ENCODE measurements at regions not wholly inside any gene's neighbourhood (a gene's known extent, or its start where the extent isn't known, plus 50 kb on each side); places are given as distances from the start of the nearest gene placed in this dataset.

DNA sequence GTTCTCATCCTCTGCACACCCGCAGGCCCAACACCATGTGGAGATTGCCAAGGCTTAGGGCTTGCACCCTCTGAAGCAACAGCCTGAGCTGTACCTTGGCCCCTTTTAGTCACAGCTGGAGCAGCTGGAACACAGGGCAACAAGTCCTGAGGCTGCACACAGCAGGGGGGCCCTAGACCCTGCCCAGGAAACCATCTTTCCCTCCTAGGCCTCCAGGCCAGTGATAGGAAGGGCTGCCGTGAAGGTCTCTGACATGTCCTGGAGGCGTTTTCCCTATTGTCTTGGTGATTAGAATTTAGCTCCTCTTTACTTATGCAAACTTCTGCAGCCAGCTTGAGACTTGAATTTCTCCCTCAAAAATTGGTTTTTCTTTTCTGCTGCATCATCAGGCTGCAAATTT, 373.5 kb upstream of the CLEC14A start:
- TF ChIP-seq, protein P1, sequence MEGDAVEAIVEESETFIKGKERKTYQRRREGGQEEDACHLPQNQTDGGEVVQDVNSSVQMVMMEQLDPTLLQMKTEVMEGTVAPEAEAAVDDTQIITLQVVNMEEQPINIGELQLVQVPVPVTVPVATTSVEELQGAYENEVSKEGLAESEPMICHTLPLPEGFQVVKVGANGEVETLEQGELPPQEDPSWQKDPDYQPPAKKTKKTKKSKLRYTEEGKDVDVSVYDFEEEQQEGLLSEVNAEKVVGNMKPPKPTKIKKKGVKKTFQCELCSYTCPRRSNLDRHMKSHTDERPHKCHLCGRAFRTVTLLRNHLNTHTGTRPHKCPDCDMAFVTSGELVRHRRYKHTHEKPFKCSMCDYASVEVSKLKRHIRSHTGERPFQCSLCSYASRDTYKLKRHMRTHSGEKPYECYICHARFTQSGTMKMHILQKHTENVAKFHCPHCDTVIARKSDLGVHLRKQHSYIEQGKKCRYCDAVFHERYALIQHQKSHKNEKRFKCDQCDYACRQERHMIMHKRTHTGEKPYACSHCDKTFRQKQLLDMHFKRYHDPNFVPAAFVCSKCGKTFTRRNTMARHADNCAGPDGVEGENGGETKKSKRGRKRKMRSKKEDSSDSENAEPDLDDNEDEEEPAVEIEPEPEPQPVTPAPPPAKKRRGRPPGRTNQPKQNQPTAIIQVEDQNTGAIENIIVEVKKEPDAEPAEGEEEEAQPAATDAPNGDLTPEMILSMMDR (conservative IDR thresholded peaks at IDR 0.05; ENCODE audit: low read length): no peak
- no peak overlapping the region for H3K4me3 ChIP-seq (ENCODE audit: low read length)
- DNase-seq (ENCODE audit: low read depth): no peak

DNA sequence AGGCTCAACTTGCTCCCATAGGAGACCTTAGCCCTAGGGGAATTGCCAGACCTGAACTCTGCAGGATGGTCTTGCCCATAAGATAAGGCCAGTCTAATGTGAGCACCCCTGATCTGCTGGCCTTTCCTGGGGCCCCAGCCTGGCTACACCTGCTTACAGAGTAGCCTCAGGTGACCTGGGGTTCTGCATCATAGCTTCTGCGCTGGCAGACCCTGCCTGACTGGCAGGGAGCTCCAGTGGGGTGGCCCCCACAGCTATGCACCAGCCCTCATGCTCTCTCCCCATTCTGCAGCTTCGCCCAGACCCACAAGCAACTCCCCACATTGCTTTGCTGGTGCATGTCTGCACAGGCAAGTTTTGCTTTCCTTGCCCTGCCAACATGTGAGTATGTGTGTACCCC, 371.3 kb upstream of the CLEC14A start:
- DNase-seq (ENCODE audit: low read depth): no peak
- TF ChIP-seq, protein P1 (conservative IDR thresholded peaks at IDR 0.05; ENCODE audit: low read length): no peak
- no peak overlapping the region for H3K4me3 ChIP-seq (ENCODE audit: low read length)

DNA sequence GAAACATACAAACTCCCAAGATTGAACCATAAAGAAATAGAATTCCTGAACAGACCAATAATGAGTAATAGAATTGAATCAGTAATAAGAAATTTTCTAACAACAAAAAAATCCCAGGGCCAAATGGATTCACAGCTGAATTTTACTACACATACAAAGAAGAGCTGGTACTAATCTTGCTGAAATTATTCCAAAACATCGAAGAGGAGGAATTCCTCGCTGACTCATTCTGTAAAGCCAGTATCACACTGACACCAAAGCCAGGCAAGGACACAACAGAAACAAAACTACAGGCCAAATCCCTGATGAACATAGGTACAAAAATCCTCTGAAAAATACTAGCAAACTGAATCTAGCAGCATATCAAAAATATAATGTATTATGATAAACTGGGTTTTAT, 367.8 kb upstream of the CLEC14A start:
- no peak overlapping the region for H3K4me3 ChIP-seq (ENCODE audit: low read length)
- TF ChIP-seq, protein P1 (conservative IDR thresholded peaks at IDR 0.05; ENCODE audit: low read length): no peak
- DNase-seq (ENCODE audit: low read depth): peak; percentile 59

DNA sequence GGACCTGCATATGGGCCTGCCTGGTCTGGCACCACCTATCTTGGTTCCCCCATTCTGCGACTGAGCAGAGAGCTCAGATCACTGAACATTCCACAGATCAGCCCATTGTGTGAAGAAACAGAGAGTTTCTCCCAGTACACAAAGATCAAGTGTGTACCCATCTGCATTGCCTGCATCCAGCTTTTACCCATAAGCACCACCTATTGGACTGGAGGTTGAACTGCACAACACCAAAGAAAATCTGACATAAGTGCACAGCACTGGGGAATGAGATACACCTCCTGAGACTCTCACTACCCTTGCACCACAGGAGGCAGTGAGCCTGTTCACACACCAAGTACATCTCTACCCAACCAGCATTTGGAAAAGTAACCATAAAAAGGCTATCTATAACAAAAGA, 362.6 kb upstream of the CLEC14A start:
- DNase-seq (ENCODE audit: low read depth): no peak
- TF ChIP-seq, protein P1 (conservative IDR thresholded peaks at IDR 0.05; ENCODE audit: low read length): no peak; the same call in 1 of the 2 replicates
- no peak overlapping the region for H3K4me3 ChIP-seq (ENCODE audit: low read length)

DNA sequence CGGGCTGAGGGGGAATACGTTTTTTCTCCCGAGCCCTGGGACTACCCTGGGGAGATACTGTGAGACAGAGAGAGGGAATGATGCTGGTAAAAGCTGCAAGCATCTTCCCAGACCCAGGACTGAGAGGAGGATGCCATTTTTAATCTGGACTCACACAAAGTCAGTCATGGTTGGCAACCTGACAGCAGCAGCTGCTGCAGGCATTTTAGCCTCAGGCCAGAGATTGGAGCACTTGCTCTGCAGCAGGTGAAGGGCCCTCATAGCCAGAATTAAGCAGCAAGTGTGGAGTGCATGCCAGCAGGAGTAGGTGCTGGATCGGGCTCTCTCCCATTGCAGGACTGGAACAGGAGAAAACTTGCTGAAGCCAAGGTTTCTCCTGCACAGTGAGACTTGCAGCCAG, 361.1 kb upstream of the CLEC14A start:
- no peak overlapping the region for H3K4me3 ChIP-seq (ENCODE audit: low read length)
- TF ChIP-seq, protein P1 (conservative IDR thresholded peaks at IDR 0.05; ENCODE audit: low read length): no peak
- DNase-seq (ENCODE audit: low read depth): peak; percentile 20

DNA sequence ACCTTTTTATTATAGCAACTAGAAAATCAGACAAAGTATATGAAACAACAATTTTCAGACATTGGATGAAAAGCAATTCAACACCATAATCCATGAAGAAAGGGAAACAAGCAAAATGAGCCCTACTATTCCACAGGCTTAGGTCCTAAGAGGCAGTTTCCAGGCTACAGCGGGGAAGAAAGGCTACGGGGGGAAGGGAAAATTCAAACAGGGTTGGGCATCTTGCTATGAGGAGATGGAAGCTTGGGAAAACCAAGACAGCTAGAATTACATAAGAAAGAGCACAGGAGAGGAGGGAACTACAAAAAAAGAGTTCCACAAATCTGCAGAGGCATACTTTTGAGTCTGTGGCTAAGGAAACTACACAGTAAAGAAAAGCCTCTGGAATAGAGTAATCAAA, 356.0 kb upstream of the CLEC14A start:
- TF ChIP-seq, protein P1 (conservative IDR thresholded peaks at IDR 0.05; ENCODE audit: low read length): no peak
- DNase-seq (ENCODE audit: low read depth): no peak
- H3K4me3 ChIP-seq (ENCODE audit: low read length): no peak overlapping the region

DNA sequence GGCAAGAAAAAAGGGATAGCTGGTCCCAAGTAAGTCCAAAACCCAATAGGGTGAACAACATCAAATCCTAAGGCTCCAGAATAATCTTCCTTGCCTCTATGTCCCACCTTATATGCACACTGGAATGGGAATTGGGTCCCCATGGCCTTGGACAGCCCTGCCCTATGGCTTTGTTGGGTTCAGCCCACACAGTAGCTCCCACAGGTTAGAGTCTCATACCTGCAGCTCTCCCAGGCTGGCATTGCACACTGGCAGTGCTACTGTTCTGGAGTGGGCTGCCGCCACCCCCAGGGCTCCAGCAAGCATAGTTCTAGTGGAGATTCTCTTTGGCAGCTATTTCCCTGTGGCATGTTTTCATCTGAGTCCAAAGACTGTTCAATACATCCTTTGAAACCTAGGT, 352.4 kb upstream of the CLEC14A start:
- no peak for DNase-seq (ENCODE audit: low read depth)
- H3K4me3 ChIP-seq (ENCODE audit: low read length): no peak overlapping the region
- TF ChIP-seq, protein P1 (conservative IDR thresholded peaks at IDR 0.05; ENCODE audit: low read length): no peak
